AG09319 (cell line): ENCODE measurements at regions not wholly inside any gene's neighbourhood (a gene's known extent, or its start where the extent isn't known, plus 50 kb on each side); places are given as distances from the start of the nearest gene placed in this dataset.

Source experiments
- DNase-seq: peaks from one replicate; pipeline ENCODE4 v3.0.0-alpha.2; 2010; ENCODE audit warnings: low read depth; ENCODE audit errors: extremely low read depth
- TF ChIP-seq, protein P1 (sequence below): IDR thresholded peaks from 2 replicates; pipeline ENCODE4 v1.5.1; 2011; ENCODE audit warnings: low read depth, mild to moderate bottlenecking, inconsistent platforms, low read length, moderate library complexity

- TF ChIP-seq, protein P1, sequence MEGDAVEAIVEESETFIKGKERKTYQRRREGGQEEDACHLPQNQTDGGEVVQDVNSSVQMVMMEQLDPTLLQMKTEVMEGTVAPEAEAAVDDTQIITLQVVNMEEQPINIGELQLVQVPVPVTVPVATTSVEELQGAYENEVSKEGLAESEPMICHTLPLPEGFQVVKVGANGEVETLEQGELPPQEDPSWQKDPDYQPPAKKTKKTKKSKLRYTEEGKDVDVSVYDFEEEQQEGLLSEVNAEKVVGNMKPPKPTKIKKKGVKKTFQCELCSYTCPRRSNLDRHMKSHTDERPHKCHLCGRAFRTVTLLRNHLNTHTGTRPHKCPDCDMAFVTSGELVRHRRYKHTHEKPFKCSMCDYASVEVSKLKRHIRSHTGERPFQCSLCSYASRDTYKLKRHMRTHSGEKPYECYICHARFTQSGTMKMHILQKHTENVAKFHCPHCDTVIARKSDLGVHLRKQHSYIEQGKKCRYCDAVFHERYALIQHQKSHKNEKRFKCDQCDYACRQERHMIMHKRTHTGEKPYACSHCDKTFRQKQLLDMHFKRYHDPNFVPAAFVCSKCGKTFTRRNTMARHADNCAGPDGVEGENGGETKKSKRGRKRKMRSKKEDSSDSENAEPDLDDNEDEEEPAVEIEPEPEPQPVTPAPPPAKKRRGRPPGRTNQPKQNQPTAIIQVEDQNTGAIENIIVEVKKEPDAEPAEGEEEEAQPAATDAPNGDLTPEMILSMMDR, result no peak
- DNase-seq, result no peak
These were observed 379.6 kb downstream of the FOXA2 start for GRCh38 chr20:22204801-22205200.

- TF ChIP-seq, protein P1, result no peak
- no peak for DNase-seq
These were observed 402.2 kb downstream of the FOXA2 start for GRCh38 chr20:22182148-22182547.

DNA sequence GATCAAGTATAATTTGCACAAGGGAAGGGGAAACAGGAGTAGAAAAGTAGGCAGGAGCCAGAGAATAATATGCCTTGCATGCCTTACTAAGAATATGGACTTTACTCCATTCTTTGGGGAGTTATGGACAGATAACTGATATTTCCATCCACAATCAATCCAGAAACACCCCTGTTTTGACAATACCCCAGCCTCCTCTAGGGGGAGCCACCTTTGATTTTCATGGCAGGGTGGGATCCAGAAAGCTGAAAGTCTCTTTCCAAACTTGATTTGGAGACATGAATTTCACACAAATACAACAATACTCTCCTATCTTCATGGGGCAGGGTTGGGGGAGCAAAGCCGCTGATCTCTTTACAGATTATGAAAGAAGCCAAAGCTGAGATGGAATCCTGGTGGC lies 404.1 kb downstream of the FOXA2 start:
- TF ChIP-seq, protein P1, result no peak
- no peak for DNase-seq

DNA sequence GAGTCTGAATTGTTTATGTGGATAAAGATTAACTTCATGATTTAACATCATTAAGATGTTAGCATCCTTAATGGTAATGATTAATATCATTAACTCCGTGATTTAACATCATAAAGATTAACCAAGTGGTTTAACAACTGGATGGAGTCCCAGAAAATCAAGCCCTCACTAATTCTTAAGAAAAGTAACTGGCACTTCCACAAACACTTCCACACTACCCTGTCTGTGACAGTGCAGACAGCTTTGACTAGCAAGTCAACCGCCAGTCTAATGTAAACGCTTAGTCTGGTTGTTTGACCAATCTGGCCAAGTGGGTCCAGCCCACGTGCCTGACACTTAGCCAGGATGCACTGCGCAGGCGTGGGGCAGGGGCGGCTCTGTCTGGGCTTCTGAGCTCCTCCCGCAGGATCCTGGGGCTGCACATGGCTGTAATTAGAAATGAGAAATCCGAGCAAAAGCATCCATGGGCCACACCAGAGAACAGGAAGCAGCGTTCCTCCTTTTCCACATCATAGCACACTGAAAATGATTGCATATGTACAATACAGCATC lies 424.2 kb downstream of the FOXA2 start:
- DNase-seq, result no peak
- TF ChIP-seq, protein P1, result no peak

DNA sequence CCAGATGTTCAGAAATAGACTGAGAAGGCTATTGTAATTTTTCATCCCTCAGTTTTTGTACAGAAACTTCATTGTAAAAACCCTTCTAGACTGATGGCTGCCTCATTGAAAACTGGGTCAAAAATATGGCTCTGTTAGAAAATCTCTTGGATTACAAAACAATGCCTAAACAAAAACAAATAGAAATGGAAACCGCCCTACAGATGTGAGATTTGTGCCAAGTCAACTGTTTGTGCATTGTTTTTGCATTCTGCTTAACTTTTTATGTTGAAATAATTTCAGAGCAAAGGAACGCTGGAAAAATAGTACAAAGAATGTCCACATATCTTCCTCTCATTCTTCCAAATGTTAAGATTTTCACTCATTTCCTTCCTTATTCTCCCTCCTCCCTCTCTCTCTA lies 425.1 kb downstream of the FOXA2 start:
- TF ChIP-seq, protein P1, result no peak
- DNase-seq, result no peak

DNA sequence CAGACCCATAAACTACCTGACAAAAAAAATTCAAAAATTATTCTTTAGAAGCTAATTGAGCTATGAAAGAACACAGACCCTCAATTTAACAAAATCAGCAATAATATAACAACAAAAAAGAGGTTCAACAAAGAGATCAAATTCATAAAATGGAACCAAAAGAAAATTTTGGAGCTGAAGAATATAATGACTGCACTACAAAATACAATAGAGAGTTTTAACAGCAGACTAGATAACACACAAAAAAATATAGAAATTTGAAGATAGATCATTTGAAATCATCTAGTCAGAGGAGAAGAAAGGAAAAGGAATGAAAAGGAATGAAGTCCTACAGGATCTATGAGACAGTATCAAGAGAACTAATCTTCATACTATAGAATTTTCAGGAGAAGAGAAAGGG lies 422.1 kb downstream of the PAX1 start:
- DNase-seq, result no peak
- TF ChIP-seq, protein P1, result no peak

DNA sequence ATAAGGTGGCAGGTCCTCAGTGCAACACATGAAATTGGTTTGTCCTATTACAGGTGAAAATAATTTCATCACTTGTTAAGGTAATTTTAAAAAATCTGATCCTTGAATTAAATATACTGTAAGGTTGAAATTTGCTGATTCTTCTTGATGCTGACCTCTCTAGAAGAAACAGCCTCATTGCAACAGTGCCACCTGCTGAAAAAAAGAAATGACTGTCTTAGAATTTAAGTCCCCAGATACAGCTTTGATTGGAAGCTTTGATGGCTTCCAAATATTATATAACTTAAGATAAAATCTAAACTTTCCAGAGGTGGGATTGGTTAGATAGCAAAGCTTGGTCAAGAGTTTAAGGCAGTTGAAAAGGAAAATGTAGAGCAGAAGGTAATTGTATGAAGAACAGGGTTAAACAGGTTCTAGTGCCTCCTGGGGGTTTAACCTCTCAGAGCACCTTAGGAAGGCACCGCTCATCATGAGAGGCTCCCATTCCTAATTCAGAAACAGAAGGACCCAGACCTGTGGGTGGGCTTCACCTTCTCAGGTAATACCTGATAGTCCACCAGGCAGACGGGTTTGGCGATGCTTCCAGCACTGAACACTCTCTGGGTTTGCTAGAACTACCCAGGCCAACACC lies 401.0 kb downstream of the PAX1 start:
- no peak for DNase-seq

More for the DNA sequence above, 401.0 kb downstream of the PAX1 start:
- TF ChIP-seq, protein P1, result peak; percentile 29
